Activated CD8-positive, alpha-beta memory T cell treated with anti-CD3 and anti-CD28 coated beads, Interleukin-2, amount 50 U/mL, for 48 hours (primary cell): ENCODE measurements at regions not wholly inside any gene's neighbourhood (a gene's known extent, or its start where the extent isn't known, plus 50 kb on each side); places are given as distances from the start of the nearest gene placed in this dataset.

Source experiments
- DNase-seq: peaks from one replicate; pipeline ENCODE4 v3.0.0-alpha.2; 2020

- no peak for DNase-seq
Measured at GRCh38 chr5:149441986-149442385, 62.9 kb upstream of the IL17B start.

DNA sequence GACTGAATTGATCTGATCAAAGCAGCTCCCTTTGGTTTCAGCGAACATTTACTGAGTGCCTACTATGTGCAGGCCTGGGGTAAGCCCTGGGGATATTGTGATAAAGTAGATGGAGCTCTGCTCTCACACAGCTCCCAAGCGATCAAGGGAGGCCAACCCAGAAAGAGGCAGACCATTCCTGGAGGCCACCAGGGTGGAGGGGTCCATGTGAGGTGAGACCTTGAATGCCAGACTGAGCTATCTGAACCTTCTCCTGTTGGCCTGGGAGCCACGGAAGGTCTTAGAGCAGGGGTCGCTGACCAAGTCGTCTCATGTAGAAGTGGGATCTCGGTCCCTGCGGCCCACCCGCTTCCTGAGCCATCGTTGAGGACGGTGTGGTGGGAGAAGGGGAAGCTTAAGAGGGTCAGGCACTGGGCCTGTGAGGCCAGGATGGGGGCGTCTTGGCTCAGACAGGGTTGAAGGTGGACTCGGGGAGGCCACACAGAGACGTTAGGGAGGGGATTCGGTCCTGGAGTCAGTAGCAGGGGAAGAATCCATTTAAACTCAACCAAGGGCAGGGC, 62.2 kb upstream of the IL17B start:
- no peak for DNase-seq

DNA sequence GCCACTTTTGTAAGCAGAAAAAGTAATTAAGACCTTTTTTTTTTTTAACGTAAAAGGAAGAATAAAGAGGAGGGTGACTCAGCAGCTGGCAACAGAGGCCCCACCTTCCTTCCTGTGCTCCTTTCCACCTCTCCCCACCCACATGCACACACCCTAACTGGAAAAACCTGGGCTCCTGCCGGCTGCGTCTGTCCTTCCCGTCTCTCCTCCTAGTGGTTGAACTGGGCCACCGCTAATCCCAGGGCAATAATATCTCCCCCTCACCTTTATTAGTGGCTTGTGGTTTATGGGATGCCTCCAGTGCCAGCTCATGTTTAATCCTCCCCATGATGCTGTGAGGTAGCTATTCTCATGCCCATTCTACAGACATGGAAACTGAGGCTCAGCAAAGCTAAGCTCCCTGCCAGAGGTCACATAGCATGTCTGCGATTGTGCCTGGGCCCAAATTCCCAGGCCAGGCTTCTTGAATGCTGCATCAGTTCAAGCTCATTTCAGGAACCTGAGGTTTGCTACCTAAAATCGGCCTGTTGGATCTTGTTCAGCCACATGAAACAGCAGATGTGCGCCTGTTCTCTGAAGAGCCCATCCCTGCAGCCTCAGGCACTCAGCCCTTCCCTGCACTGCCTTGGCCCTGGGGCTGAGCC, 60.9 kb upstream of the IL17B start:
- no peak for DNase-seq

- no peak for DNase-seq
Measured at GRCh38 chr5:149438711-149439132, 59.6 kb upstream of the IL17B start.

- no peak for DNase-seq
Measured at GRCh38 chr5:149438281-149438680, 59.2 kb upstream of the IL17B start.

GRCh38 chr5:149437391-149438040, 58.4 kb upstream of the IL17B start:
- DNase-seq, result no peak

GRCh38 chr5:149435660-149436059, 56.6 kb upstream of the IL17B start:
- DNase-seq, result no peak

GRCh38 chr5:149435015-149435376, 55.9 kb upstream of the IL17B start:
- no peak for DNase-seq

GRCh38 chr5:149434162-149435014, 55.3 kb upstream of the IL17B start:
- DNase-seq, result peak; percentile 75

DNA sequence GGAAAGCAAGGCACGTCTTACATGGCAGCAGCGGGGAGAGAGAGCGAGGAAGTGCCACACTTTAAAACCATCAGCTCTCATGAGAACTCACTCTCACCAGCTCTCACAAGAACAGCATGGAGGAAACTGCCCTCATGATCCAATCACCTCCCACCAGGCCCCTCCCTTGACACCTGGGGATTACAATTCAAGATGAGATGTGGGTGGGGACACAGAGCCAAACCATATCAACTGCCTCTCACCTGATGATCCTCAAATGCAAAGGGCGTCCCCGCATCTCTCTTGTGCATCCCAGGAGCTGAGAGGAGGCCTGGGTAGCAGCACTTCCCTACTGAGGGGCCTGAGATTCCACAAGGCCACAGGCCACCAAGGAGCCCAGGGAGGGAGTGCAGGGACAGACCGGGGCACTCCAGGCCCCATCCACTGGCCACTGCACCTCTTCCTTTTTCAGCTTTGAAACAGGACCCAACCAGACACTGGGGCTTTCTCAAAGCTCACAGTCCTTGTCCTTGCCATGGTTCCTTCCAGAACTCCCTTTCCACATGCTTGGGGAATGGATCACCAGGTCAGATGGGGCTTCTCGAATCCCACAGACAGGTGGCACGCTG, 54.5 kb upstream of the IL17B start:
- no peak for DNase-seq

DNA sequence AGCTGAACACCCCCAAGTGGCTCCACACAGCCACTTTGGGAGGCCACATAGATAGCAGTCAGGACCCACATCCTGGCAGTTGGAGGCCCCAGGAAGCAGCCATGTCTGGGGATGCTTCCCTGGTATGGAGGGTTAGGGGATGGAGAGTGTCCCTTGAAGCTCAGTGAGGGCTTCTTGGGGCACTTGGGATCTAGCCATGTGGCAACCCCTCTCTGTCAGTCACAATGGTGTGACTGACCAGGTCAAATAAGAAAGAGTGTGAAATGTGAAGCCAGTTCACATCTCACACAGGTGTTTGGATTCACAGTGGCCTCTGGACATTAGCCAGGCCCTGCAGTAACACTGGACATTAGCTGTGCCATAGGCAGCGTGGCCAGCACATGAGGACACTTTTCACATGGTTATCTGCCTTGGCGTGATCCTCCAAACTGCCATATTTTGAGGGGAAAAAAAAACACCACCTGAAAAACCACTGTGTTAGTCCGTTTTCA, 53.9 kb upstream of the IL17B start:
- DNase-seq, result no peak

- DNase-seq, result no peak
Measured at GRCh38 chr5:149432376-149432775, 53.3 kb upstream of the IL17B start.

DNA sequence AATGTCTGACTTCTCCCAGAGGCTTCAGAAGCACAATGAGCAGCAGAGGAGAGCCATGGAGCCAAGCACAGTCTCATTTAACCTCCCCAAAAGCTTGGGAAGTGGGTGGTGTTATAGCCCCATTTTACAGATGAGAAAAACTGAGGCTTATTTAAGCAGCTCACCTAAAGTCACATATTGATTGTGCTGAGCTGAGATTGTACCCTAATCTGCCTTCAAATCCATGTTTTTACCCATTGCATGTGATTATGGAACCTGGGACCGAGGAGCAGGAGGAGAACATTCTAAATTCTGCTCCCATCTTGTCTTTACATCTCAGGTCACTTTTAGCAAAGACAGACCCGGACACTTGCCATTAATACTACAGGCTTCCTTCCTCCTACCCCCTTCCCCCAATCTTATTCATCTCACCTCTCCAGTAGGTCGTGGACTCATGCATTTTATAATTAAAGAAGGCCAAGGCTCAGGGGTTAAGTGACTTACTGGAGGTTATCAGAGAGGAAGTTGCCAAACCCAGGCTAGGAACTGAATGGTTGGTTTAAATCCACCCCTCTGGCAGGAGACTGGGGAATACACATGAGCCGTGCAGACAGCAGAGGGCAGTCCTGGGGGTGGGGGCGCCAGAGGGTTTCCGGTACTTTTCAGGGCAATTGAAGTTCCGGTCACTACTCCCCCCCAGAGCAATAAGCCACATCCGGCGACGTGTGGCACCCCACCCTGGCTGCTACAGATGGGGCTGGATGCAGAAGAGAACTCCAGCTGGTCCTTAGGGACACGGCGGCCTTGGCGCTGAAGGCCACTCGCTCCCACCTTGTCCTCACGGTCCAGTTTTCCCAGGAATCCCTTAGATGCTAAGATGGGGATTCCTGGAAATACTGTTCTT, 51.0 kb upstream of the IL17B start:
- no peak for DNase-seq
